K562 (cell line): ENCODE measurements at regions not wholly inside any gene's neighbourhood (a gene's known extent, or its start where the extent isn't known, plus 50 kb on each side); places are given as distances from the start of the nearest gene placed in this dataset.

Source experiments
- ATAC-seq: fragments of 200-7000 bp; cut with Tn5 transposase; 3 replicates; pipeline ENCODE4 v1.9.1; 2020; ENCODE audit warnings: moderate library complexity
- BruUV-seq: library from RNA; stranded (reverse); fragments of 400-500 nt; replicated peaks from 2 replicates; lab custom pipeline; 2021; lab: Mats Ljungman, UMichigan
- CTCF ChIA-PET: fragments of 300-600 bp; formaldehyde crosslinking; extraction: SDS; loops from one replicate; lab custom pipeline; 2021; ENCODE audit warnings: low intra/inter-chr PET ratio; lab: Yijun Ruan, JAX
- POLR2A ChIA-PET: fragments of 300-600, 350-650 bp; sonication (Branson Sonifier 250); formaldehyde crosslinking; extraction: SDS; loops from one replicate; lab custom pipeline; 2021; ENCODE audit warnings: antibody characterized with exemption, inconsistent platforms; lab: Yijun Ruan, JAX
- DNase-seq, 4 experiments: peaks; one replicate each; pipeline versions ENCODE4 v3.0.0 to v3.0.0-alpha.2; 2011 to 2018; ENCODE audit warnings: low spot score in 3 of 4, mixed read lengths in 3 of 4; ENCODE audit errors: extremely low read depth in 1 of 4
- FAIRE-seq: peaks from 2 replicates; lab custom pipeline; 2011; peaks lifted over from hg19 to GRCh38; lab: Jason Lieb, UNC
- H2AFZ ChIP-seq: 2 replicates; pipeline ENCODE4 v1.6.0; 2011; ENCODE audit warnings: low read depth, low read length, control low read depth, inconsistent platforms
- H3K27ac ChIP-seq: fragments of 200-600 bp; 3 replicates; pipeline ENCODE4 v1.8.0; 2011; ENCODE audit warnings: low read depth, mild to moderate bottlenecking, control low read depth, inconsistent platforms, low read length, moderate library complexity, mixed read lengths; ENCODE audit errors: extremely low read depth
- H3K27me3 ChIP-seq, 2 experiments: fragments of 300-600 bp in 1 of 2; 2 replicates in 1 of 2; 3 replicates in 1 of 2; pipeline versions ENCODE4 v1.6.0 to v1.8.0; 2011; ENCODE audit warnings: inconsistent platforms in 2 of 2, low read length in 2 of 2, mild to moderate bottlenecking in 1 of 2, mixed read lengths in 1 of 2, moderate library complexity in 1 of 2; ENCODE audit not compliant: control insufficient read depth in 2 of 2, insufficient read depth in 2 of 2
- H3K36me3 ChIP-seq: fragments of 300-600 bp; 3 replicates; pipeline ENCODE4 v1.8.0; 2011; ENCODE audit warnings: mild to moderate bottlenecking, low read length, inconsistent platforms; ENCODE audit not compliant: control insufficient read depth, insufficient read depth
- H3K4me1 ChIP-seq, 2 experiments: fragments of 200-600 bp in 1 of 2; replicated peaks in 1 of 2; 2 replicates in 1 of 2; 3 replicates in 1 of 2; pipeline versions ENCODE4 v1.5.1 to v1.8.0; 2011; ENCODE audit warnings: inconsistent platforms in 2 of 2, low read length in 2 of 2, mild to moderate bottlenecking in 1 of 2, mixed read lengths in 1 of 2, moderate library complexity in 1 of 2; ENCODE audit not compliant: control insufficient read depth in 2 of 2, insufficient read depth in 2 of 2
- H3K4me2 ChIP-seq: 2 replicates; pipeline ENCODE4 v1.6.1; 2011; ENCODE audit warnings: low read length, control low read depth, inconsistent platforms, mixed read lengths; ENCODE audit not compliant: insufficient read depth
- H3K4me3 ChIP-seq: fragments of 200-600 bp; sonication (generic), shearing (Covaris generic); 2 replicates; pipeline ENCODE4 v1.5.1; 2016; ENCODE audit warnings: control low read depth, inconsistent platforms
- H3K79me2 ChIP-seq: fragments of 200-600 bp; 3 replicates; pipeline ENCODE4 v1.8.0; 2011; ENCODE audit warnings: low read length, inconsistent platforms; ENCODE audit not compliant: control insufficient read depth, insufficient read depth
- H3K9ac ChIP-seq, 2 experiments: 2 replicates each; pipeline versions ENCODE4 v1.6.0 to v1.6.1; 2011; ENCODE audit warnings: low read depth in 2 of 2, low read length in 2 of 2, control low read depth in 1 of 2, inconsistent platforms in 1 of 2, mild to moderate bottlenecking in 1 of 2, mixed read lengths in 1 of 2; ENCODE audit not compliant: insufficient read depth in 1 of 2
- H3K9me1 ChIP-seq: one replicate; pipeline ENCODE4 v1.6.0; 2011; ENCODE audit warnings: inconsistent platforms, mild to moderate bottlenecking, low read length, moderate library complexity; ENCODE audit not compliant: control insufficient read depth, insufficient read depth
- H3K9me3 ChIP-seq: replicated peaks from 2 replicates; pipeline ENCODE4 v1.5.1; 2011; ENCODE audit warnings: low read depth, low read length, inconsistent platforms; ENCODE audit not compliant: control insufficient read depth, insufficient read depth
- H4K20me1 ChIP-seq: replicated peaks from 2 replicates; pipeline ENCODE4 v1.6.1; 2011; ENCODE audit warnings: low read length, inconsistent platforms, mixed read lengths; ENCODE audit not compliant: control insufficient read depth, insufficient read depth
- BMI1 ChIP-seq: fragments of 150-350 bp; IDR thresholded peaks from 2 replicates; pipeline ENCODE4 v1.6.1; 2014; ENCODE audit warnings: low read length
- CBFA2T3 ChIP-seq: fragments of 450-650 bp; IDR thresholded peaks from 2 replicates; pipeline ENCODE4 v1.6.1; 2017
- CREB3 ChIP-seq: fragments of 450-650 bp; conservative IDR thresholded peaks from 2 replicates; pipeline ENCODE4 v1.6.1; 2016; ENCODE audit warnings: missing genetic modification characterization, low read depth, mild to moderate bottlenecking, missing compliant biosample characterization, moderate library complexity
- ETS1 ChIP-seq: conservative IDR thresholded peaks from 2 replicates; pipeline ENCODE4 v1.6.1; 2011; ENCODE audit warnings: low read depth, mild to moderate bottlenecking, low read length; ENCODE audit not compliant: control insufficient read depth
- EZH2 ChIP-seq: IDR thresholded peaks from 2 replicates; pipeline ENCODE4 v1.6.1; 2012; ENCODE audit warnings: low read depth, mild to moderate bottlenecking, inconsistent platforms, low read length, borderline replicate concordance
- HDAC6 ChIP-seq: IDR thresholded peaks from 2 replicates; pipeline ENCODE4 v1.6.1; 2012; ENCODE audit warnings: low read depth, mild to moderate bottlenecking, control low read depth, inconsistent platforms, low read length, moderate library complexity
- KDM2B ChIP-seq: fragments of 250-450 bp; sonication (Bioruptor Pico); IDR thresholded peaks from 2 replicates; pipeline ENCODE4 v1.8.0; 2021; ENCODE audit warnings: mild to moderate bottlenecking, moderate library complexity
- KLF6 ChIP-seq: fragments of 250-450 bp; sonication (Bioruptor Pico); IDR thresholded peaks from 2 replicates; pipeline ENCODE4 v1.4.0; 2020; ENCODE audit warnings: mild to moderate bottlenecking, moderate library complexity, borderline replicate concordance
- MYNN ChIP-seq, 2 experiments: sonication (generic); formaldehyde crosslinking in 1 of 2; IDR thresholded peaks; 2 replicates each; pipeline versions ENCODE4 v1.5.0 to v1.6.1; 2016 to 2020; ENCODE audit warnings: antibody characterized with exemption in 1 of 2, missing genetic modification reagents in 1 of 2
- PBX2 ChIP-seq, 2 experiments: IDR thresholded peaks in 1 of 2; conservative IDR thresholded peaks in 1 of 2; 2 replicates each; pipeline ENCODE4 v1.6.1; 2016; ENCODE audit warnings: low read depth in 2 of 2, mild to moderate bottlenecking in 1 of 2, missing compliant biosample characterization in 1 of 2, missing genetic modification characterization in 1 of 2, moderate library complexity in 1 of 2
- PHTF2 ChIP-seq: fragments of 250-450 bp; sonication (Bioruptor Pico); IDR thresholded peaks from 2 replicates; pipeline ENCODE4 v1.5.0; 2021; ENCODE audit warnings: mild to moderate bottlenecking
- PTBP1 ChIP-seq: fragments of 200-400 bp; formaldehyde crosslinking; IDR thresholded peaks from 2 replicates; pipeline ENCODE4 v1.6.1; 2017; ENCODE audit warnings: low read depth, low read length
- ZBTB49 ChIP-seq: sonication (generic); formaldehyde crosslinking; IDR thresholded peaks from 2 replicates; pipeline ENCODE4 v1.8.0; 2022; ENCODE audit warnings: missing genetic modification reagents, mild to moderate bottlenecking, borderline replicate concordance
- ZNF146 ChIP-seq: IDR thresholded peaks from one replicate; pipeline ENCODE4 v1.6.1; 2018; ENCODE audit warnings: missing compliant biosample characterization; ENCODE audit not compliant: unreplicated experiment
- ZNF445 ChIP-seq: fragments of 250-450 bp; sonication (Bioruptor Pico); IDR thresholded peaks from 2 replicates; pipeline ENCODE4 v1.4.0; 2020; ENCODE audit warnings: low read depth, mild to moderate bottlenecking, moderate library complexity
- WGBS: fragments of 100-300 bp; shearing (Covaris generic); methylation state at CpG from one replicate; pipeline ENCODE4 v1.1.6; 2016; ENCODE audit warnings: low coverage, mixed read lengths; ENCODE audit not compliant: insufficient coverage; ENCODE audit errors: missing lambda C conversion rate; 5-methylcytosine and 5-hydroxymethylcytosine counted together
- in situ Hi-C: fragments of 300-500 bp; cut with MboI; formaldehyde crosslinking; loops from 4 replicates; pipeline ENCODE4 v1.15.0; 2018; ENCODE audit warnings: inconsistent platforms, mixed read lengths
- intact Hi-C: fragments of 100-400 bp; cut with micrococcal nuclease; formaldehyde crosslinking; loops from 2 replicates; pipeline ENCODE4 v1.14.2; 2022

GRCh38 chr13:62799931-62800436, 1384.3 kb upstream of the PCDH20 start:
- H4K20me1 ChIP-seq = no peaks in the 10 kb centered on the region
- no peaks in the 10 kb centered on the region for H3K79me2 ChIP-seq
- H3K27ac ChIP-seq = no peak overlapping the region
- ChIA-PET CTCF (no interaction called here), POLR2A (no interaction called here)
- no peaks in the 10 kb centered on the region for H3K9me3 ChIP-seq
- DNase-seq = no peak
- in situ Hi-C loops (no loop called here), intact Hi-C loops (no loop called here)
- no peak overlapping the region for H3K4me3 ChIP-seq
- H3K4me1 ChIP-seq = no peaks in the 10 kb centered on the region
- WGBS = 0% methylated on average over 4 of the region's 5 CpGs
- H2AFZ ChIP-seq = no peak overlapping the region
- H3K27me3 ChIP-seq = no peaks in the 10 kb centered on the region
- ATAC-seq = no peak
- FAIRE-seq = no peak
- H3K9ac ChIP-seq = no peak overlapping the region
- BruUV-seq = no TSS peak
- H3K4me2 ChIP-seq = no peak overlapping the region
- H3K36me3 ChIP-seq = no peaks in the 10 kb centered on the region
- H3K9me1 ChIP-seq = no peaks in the 10 kb centered on the region
- TF ChIP-seq PBX2 (CRISPR knock-in tag; IDR thresholded peaks at IDR 0.05; ENCODE audit: low read depth) (no peak), PBX2 (tag; conservative IDR thresholded peaks at IDR 0.05; ENCODE audit: low read depth) (no peak), MYNN (IDR thresholded peaks at IDR 0.05) (no peak), MYNN (CRISPR knock-in tag; IDR thresholded peaks at IDR 0.05) (no peak), CREB3 (tag) (no peak), ZBTB49 (CRISPR knock-in tag) (no peak), ZNF445 (CRISPR knock-in tag) (no peak), ZNF146 (CRISPR knock-in tag) (no peak), ETS1 (no peak), PTBP1 (no peak), KDM2B (no peak), HDAC6 (no peak), PHTF2 (CRISPR knock-in tag) (no peak), CBFA2T3 (no peak), KLF6 (CRISPR knock-in tag) (no peak), EZH2 (no peak), BMI1 (no peak)
